ENCODE measurements at regions not wholly inside any gene's neighbourhood (a gene's known extent, or its start where the extent isn't known, plus 50 kb on each side); places are given as distances from the start of the nearest gene placed in this dataset.
"Not testable (repeated sequence)": the region's sequence is repeated elsewhere in the genome, so short reads cannot be mapped to it uniquely, and the experiment has no call there.

GRCh38 chr2:223285370-223286265 lies 233.6 kb downstream of the KCNE4 start:
- Histone ChIP-seq H3K79me2 (ENCODE audit: low read depth) (no peaks in the 10 kb centered on the region), H3K27ac (no peak overlapping the region), H4K20me1 (ENCODE audit: low read depth) (no peaks in the 10 kb centered on the region), H3K36me3 (no peaks in the 10 kb centered on the region), H3K9me3 (ENCODE audit: low read depth) (no peaks in the 10 kb centered on the region), H3K9ac (no peak overlapping the region), H3K27me3 (no peaks in the 10 kb centered on the region), H3F3A (ENCODE audit: low read depth) (no peaks in the 10 kb centered on the region), H3K4me3 (no peak overlapping the region), H2AFZ (replicated peaks) (peak overlapping the region; percentile 50), H3K4me1 (no peaks in the 10 kb centered on the region), H3K4me2 (no peak overlapping the region)
- TF ChIP-seq CTCF (IDR thresholded peaks at IDR 0.05) (no peak), EZH2phosphoT487 (IDR thresholded peaks at IDR 0.05) (no peak), EZH2 (IDR thresholded peaks at IDR 0.05) (no peak)
- no peak for DNase-seq (ENCODE audit: low spot score)
- H3K36me3 Mint-ChIP-seq = no peaks in the 10 kb centered on the region
- H3K27ac Mint-ChIP-seq = no peak overlapping the region
- peaks cover 4% of the 10 kb centered on the region for H3K9me3 Mint-ChIP-seq
- peaks cover 2% of the 10 kb centered on the region for H3K27me3 Mint-ChIP-seq (ENCODE audit: insufficient read depth, low read depth)
- no peaks in the 10 kb centered on the region for H3K4me1 Mint-ChIP-seq
- no peak overlapping the region for H3K4me3 Mint-ChIP-seq

DNA sequence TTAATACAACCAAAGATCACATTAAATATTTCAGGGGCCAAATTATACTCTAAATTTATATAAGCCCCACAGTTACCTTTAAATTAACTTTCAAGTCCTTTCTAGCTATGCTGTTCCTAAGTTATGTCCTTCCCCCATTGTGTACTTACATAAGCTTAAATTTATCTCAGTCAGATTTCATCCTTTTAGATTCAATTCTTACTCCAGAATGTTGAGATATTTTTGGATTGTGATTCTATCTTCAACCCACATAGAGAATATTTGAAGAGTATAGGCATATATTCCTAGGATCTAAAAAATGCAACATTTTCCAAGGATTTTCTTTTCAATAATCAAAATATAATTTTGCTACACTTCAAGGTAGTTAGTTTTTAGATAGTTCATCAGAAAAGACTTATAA lies 242.8 kb downstream of the KCNE4 start:
- Mint-ChIP-seq H3K36me3 (no peaks in the 10 kb centered on the region), H3K27ac (no peak overlapping the region), H3K27me3 (ENCODE audit: insufficient read depth, low read depth) (peaks cover 2% of the 10 kb centered on the region), H3K9me3 (peaks cover 6% of the 10 kb centered on the region), H3K4me1 (peaks cover 15% of the 10 kb centered on the region), H3K4me3 (no peak overlapping the region)
- Histone ChIP-seq H3K36me3 (no peaks in the 10 kb centered on the region), H4K20me1 (ENCODE audit: low read depth) (no peaks in the 10 kb centered on the region), H3K27ac (no peak overlapping the region), H2AFZ (replicated peaks) (no peak overlapping the region), H3K79me2 (ENCODE audit: low read depth) (no peaks in the 10 kb centered on the region), H3K27me3 (no peaks in the 10 kb centered on the region), H3K4me2 (no peak overlapping the region), H3F3A (ENCODE audit: low read depth) (no peaks in the 10 kb centered on the region), H3K4me3 (no peak overlapping the region), H3K4me1 (peaks cover 10% of the 10 kb centered on the region), H3K9me3 (ENCODE audit: low read depth) (no peaks in the 10 kb centered on the region), H3K9ac (no peak overlapping the region)
- no peak for TF ChIP-seq EZH2phosphoT487 (IDR thresholded peaks at IDR 0.05)
- no peak for TF ChIP-seq CTCF (IDR thresholded peaks at IDR 0.05)
- no peak for TF ChIP-seq EZH2 (IDR thresholded peaks at IDR 0.05)
- DNase-seq (ENCODE audit: low spot score) = no peak

DNA sequence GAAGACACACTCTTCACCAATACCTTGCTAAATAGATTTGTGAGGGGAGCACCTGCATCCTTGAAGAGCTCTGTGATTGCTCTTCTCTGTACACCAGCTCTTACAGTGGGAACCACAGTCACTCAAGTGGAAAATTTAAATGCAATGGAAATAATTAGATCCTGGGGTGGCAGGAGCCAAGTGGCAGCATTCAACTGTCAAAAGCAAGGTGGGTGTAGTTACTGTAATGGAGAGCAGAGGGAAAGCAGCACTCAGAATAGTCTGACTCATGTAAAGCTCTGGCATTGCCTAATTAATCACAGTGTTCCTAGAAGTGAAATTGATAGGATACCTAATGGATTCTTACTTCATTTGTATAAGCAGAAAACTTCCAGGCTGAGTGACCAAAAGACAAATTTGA lies 245.8 kb downstream of the KCNE4 start:
- no peak overlapping the region for H3K27ac ChIP-seq
- H3K36me3 ChIP-seq = no peaks in the 10 kb centered on the region
- no peak overlapping the region for H3K4me3 ChIP-seq
- H3K79me2 ChIP-seq (ENCODE audit: low read depth) = no peaks in the 10 kb centered on the region
- no peak overlapping the region for H3K9ac ChIP-seq
- Mint-ChIP-seq H3K9me3 (no peaks in the 10 kb centered on the region), H3K4me1 (peaks cover 15% of the 10 kb centered on the region), H3K27me3 (ENCODE audit: insufficient read depth, low read depth) (peaks cover 2% of the 10 kb centered on the region), H3K27ac (no peak overlapping the region), H3K4me3 (no peak overlapping the region), H3K36me3 (no peaks in the 10 kb centered on the region)
- H3K9me3 ChIP-seq (ENCODE audit: low read depth) = no peaks in the 10 kb centered on the region
- TF ChIP-seq EZH2phosphoT487 (IDR thresholded peaks at IDR 0.05) (no peak), EZH2 (IDR thresholded peaks at IDR 0.05) (no peak), CTCF (IDR thresholded peaks at IDR 0.05) (no peak)
- no peak for DNase-seq (ENCODE audit: low spot score)
- H3K4me1 ChIP-seq = peaks cover 10% of the 10 kb centered on the region
- no peak overlapping the region for H3K4me2 ChIP-seq
- H4K20me1 ChIP-seq (ENCODE audit: low read depth) = no peaks in the 10 kb centered on the region
- no peaks in the 10 kb centered on the region for H3K27me3 ChIP-seq
- no peak overlapping the region for H2AFZ ChIP-seq (replicated peaks)
- H3F3A ChIP-seq (ENCODE audit: low read depth) = no peaks in the 10 kb centered on the region

DNA sequence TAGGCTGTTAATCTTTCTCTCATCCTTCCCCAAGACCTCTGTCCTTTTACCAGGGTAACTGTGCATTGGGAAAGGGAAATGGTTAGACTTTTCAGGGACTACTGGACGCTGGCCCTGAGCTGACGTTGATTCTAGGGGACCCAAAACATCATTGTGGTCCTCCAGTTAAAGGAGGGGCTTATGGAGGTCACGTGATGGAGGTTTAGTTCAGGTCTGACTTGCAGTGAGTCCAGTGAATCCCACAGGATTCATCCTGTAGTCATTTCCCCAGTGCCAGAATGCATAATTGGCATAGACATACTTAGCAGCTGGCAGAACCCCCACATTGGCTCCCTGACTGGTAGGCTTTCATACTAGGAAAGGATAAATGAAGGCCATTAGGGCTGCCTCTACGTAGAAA lies 246.3 kb downstream of the KCNE4 start:
- not testable (repeated sequence) for H3K4me3 Mint-ChIP-seq; H2AFZ ChIP-seq (replicated peaks); DNase-seq (ENCODE audit: low spot score); H3K27ac ChIP-seq; H3K79me2 ChIP-seq (ENCODE audit: low read depth); H3K36me3 ChIP-seq; H3K36me3 Mint-ChIP-seq; H3K9ac ChIP-seq; H3K27me3 Mint-ChIP-seq (ENCODE audit: insufficient read depth, low read depth); H3K27ac Mint-ChIP-seq; H3K9me3 ChIP-seq (ENCODE audit: low read depth); H3K27me3 ChIP-seq; H3K9me3 Mint-ChIP-seq; H4K20me1 ChIP-seq (ENCODE audit: low read depth); H3K4me2 ChIP-seq; H3F3A ChIP-seq (ENCODE audit: low read depth); H3K4me3 ChIP-seq
- H3K4me1 Mint-ChIP-seq = peaks cover 15% of the 10 kb centered on the region
- peaks cover 10% of the 10 kb centered on the region for H3K4me1 ChIP-seq

Measured in neural progenitor cell (in vitro differentiated cells).